B cell (primary cell): ENCODE measurements at regions not wholly inside any gene's neighbourhood (a gene's known extent, or its start where the extent isn't known, plus 50 kb on each side); places are given as distances from the start of the nearest gene placed in this dataset.

Source experiments
- ATAC-seq: fragments of 200-7000 bp; cut with Tn5 transposase; one replicate; pipeline ENCODE4 v1.10.0; 2021; ENCODE audit warnings: low read depth, mild to moderate bottlenecking, moderate number of reproducible peaks, moderate library complexity
- CTCF ChIA-PET: fragments of 350-600 bp; sonication (Branson Sonifier 250); formaldehyde crosslinking; loops from one replicate; lab custom pipeline; 2021; ENCODE audit warnings: antibody characterized with exemption, inconsistent platforms; lab: Charles Lee
- POLR2A ChIA-PET: fragments of 350-600 bp; sonication (Branson Sonifier 250); formaldehyde crosslinking; loops from one replicate; lab custom pipeline; 2021; ENCODE audit warnings: antibody characterized with exemption; lab: Charles Lee
- DNase-seq: peaks from one replicate; pipeline ENCODE4 v3.0.0; 2013
- H2AFZ ChIP-seq: 2 replicates; pipeline ENCODE4 v1.6.1; 2012; ENCODE audit warnings: mild to moderate bottlenecking, low read depth, low read length; ENCODE audit not compliant: insufficient read depth, poor library complexity, severe bottlenecking
- H3K27ac ChIP-seq, 2 donors: 1 replicate in 1 of 2; 2 replicates in 1 of 2; pipeline ENCODE4 v1.5.1; 2012 to 2013; ENCODE audit warnings: low read length in 2 of 2, mild to moderate bottlenecking in 2 of 2, moderate library complexity in 1 of 2
- H3K27me3 ChIP-seq, 4 experiments: fragments of 200-600 bp in 1 of 4; sonication (generic) in 1 of 4; replicated peaks in 1 of 4; 1 replicate in 2 of 4; 2 replicates in 2 of 4; pipeline versions ENCODE4 v1.6.1 to v1.7.0; 2013 to 2016; ENCODE audit warnings: low read length in 3 of 4, mild to moderate bottlenecking in 2 of 4, mixed read lengths in 1 of 4, moderate library complexity in 1 of 4; ENCODE audit not compliant: insufficient read depth in 4 of 4, control insufficient read depth in 3 of 4; ENCODE audit errors: control extremely low read depth in 1 of 4
- H3K36me3 ChIP-seq, 2 experiments: replicated peaks in 1 of 2; 1 replicate in 1 of 2; 2 replicates in 1 of 2; pipeline versions ENCODE4 v1.6.1 to v1.7.1; 2013; ENCODE audit warnings: low read length in 1 of 2; ENCODE audit not compliant: insufficient read depth in 2 of 2, control insufficient read depth in 1 of 2; ENCODE audit errors: control extremely low read depth in 1 of 2, extremely low read depth in 1 of 2
- H3K4me1 ChIP-seq, 2 donors: fragments of 200-600 bp in 1 of 2; sonication (generic) in 1 of 2; 1 replicate in 1 of 2; 2 replicates in 1 of 2; pipeline versions ENCODE4 v1.5.1 to v1.6.1; 2013 to 2017; ENCODE audit warnings: low read length in 2 of 2; ENCODE audit not compliant: control insufficient read depth in 2 of 2, insufficient read depth in 2 of 2
- H3K4me2 ChIP-seq: replicated peaks from 2 replicates; pipeline ENCODE3; 2012; ENCODE audit warnings: mild to moderate bottlenecking, low read depth, low read length; ENCODE audit not compliant: poor library complexity, severe bottlenecking
- H3K4me3 ChIP-seq, 5 experiments: fragments of 200-600 bp in 1 of 5; sonication (generic) in 1 of 5; 1 replicate in 3 of 5; 2 replicates in 2 of 5; pipeline versions ENCODE4 v1.5.1 to v1.7.0; 2011 to 2016; ENCODE audit warnings: low read length in 4 of 5, mild to moderate bottlenecking in 4 of 5, low read depth in 2 of 5, control low read depth in 1 of 5, moderate library complexity in 1 of 5; ENCODE audit not compliant: insufficient read depth in 1 of 5; ENCODE audit errors: control extremely low read depth in 1 of 5, extremely low read depth in 1 of 5
- H3K79me2 ChIP-seq: fragments of 200-600 bp; sonication (generic); one replicate; pipeline ENCODE4 v1.6.0; 2016; ENCODE audit warnings: low read length; ENCODE audit not compliant: control insufficient read depth, insufficient read depth
- H3K9ac ChIP-seq: fragments of 200-600 bp; sonication (generic); 2 replicates; pipeline ENCODE4 v1.6.1; 2017; ENCODE audit warnings: mild to moderate bottlenecking, low read length, moderate library complexity
- H3K9me3 ChIP-seq, 3 donors: one replicate each; pipeline versions ENCODE4 v1.6.1 to v1.7.1; 2013; ENCODE audit warnings: low read length in 2 of 3; ENCODE audit not compliant: control insufficient read depth in 2 of 3, insufficient read depth in 1 of 3; ENCODE audit errors: control extremely low read depth in 1 of 3
- H4K20me1 ChIP-seq: 2 replicates; pipeline ENCODE4 v1.6.0; 2012; ENCODE audit warnings: mild to moderate bottlenecking, low read length; ENCODE audit not compliant: insufficient read depth, control insufficient read depth, poor library complexity, severe bottlenecking
- H3K27ac Mint-ChIP-seq: one replicate; pipeline ENCODE4 v1.8.0; 2021; ENCODE audit warnings: mixed read lengths
- H3K27me3 Mint-ChIP-seq: one replicate; pipeline ENCODE4 v1.8.0; 2021; ENCODE audit warnings: mixed read lengths
- H3K4me1 Mint-ChIP-seq: one replicate; pipeline ENCODE4 v1.8.0; 2021; ENCODE audit warnings: mixed read lengths
- H3K4me3 Mint-ChIP-seq: one replicate; pipeline ENCODE4 v1.8.0; 2021; ENCODE audit warnings: mixed read lengths
- H3K9me3 Mint-ChIP-seq: one replicate; pipeline ENCODE4 v1.8.0; 2022; ENCODE audit warnings: mixed read lengths; ENCODE audit not compliant: insufficient read depth
- CTCF ChIP-seq: fragments of 200-600 bp; IDR thresholded peaks from one replicate; pipeline ENCODE4 v1.8.0; 2022; ENCODE audit warnings: antibody characterized with exemption, mild to moderate bottlenecking
- EZH2 ChIP-seq: IDR thresholded peaks from 2 replicates; pipeline ENCODE4 v1.6.1; 2012; ENCODE audit warnings: borderline replicate concordance, low read depth, mild to moderate bottlenecking, moderate library complexity, low read length; ENCODE audit not compliant: insufficient read depth, poor library complexity, severe bottlenecking
- WGBS: methylation state at CpG from one replicate; pipeline ENCODE4 v1.1.5; 2013; ENCODE audit warnings: missing lambda C conversion rate; ENCODE audit not compliant: insufficient coverage; 5-methylcytosine and 5-hydroxymethylcytosine counted together
- intact Hi-C: fragments of 100-400 bp; cut with micrococcal nuclease; formaldehyde crosslinking; loops from one replicate; pipeline ENCODE4 v1.10.0; 2022

GRCh38 chr3:72290859-72291638 is 506.1 kb upstream of the PROK2 start:
- POLR2A ChIA-PET: no interaction called here
- ATAC-seq: no peak

More at GRCh38 chr3:72290859-72291638, 506.1 kb upstream of the PROK2 start:
- Mint-ChIP-seq H3K9me3 (no peaks in the 10 kb centered on the region), H3K4me3 (no peak overlapping the region), H3K4me1 (peaks cover 24% of the 10 kb centered on the region), H3K27ac (no peak overlapping the region), H3K27me3 (peaks cover 14% of the 10 kb centered on the region)
- Histone ChIP-seq H3K79me2 (no peaks in the 10 kb centered on the region), H3K4me2 (no peak overlapping the region), H3K27me3 (peaks cover 0 to 14% (median 2%) of the 10 kb centered on the region in 4 experiments), H3K4me1 (peaks cover 10 to 21% of the 10 kb centered on the region in 2 donors), H2AFZ (no peak overlapping the region), H3K9ac (no peak overlapping the region), H4K20me1 (no peaks in the 10 kb centered on the region), H3K4me3 (no peak overlapping the region), H3K36me3 (no peaks in the 10 kb centered on the region), H3K9me3 (no peaks in the 10 kb centered on the region), H3K27ac (no peak overlapping the region)
- 72% methylated on average over 7 of the region's 10 CpGs for WGBS
- TF ChIP-seq CTCF (no peak), EZH2 (no peak)
- CTCF ChIA-PET: interaction anchor here (0.9 kb wide), 1 partner anchor 10 kb away, joined by 3 read pairs; no protein-coding TSS in a partner anchor
- DNase-seq: no peak
- intact Hi-C loops: no loop called here
